ENCODE measurements at regions not wholly inside any gene's neighbourhood (a gene's known extent, or its start where the extent isn't known, plus 50 kb on each side); places are given as distances from the start of the nearest gene placed in this dataset.
A peak's percentile ranks its signal among the peaks of the same experiment; 100 is the strongest.
"Not testable (repeated sequence)": the region's sequence is repeated elsewhere in the genome, so short reads cannot be mapped to it uniquely, and the experiment has no call there.

DNA sequence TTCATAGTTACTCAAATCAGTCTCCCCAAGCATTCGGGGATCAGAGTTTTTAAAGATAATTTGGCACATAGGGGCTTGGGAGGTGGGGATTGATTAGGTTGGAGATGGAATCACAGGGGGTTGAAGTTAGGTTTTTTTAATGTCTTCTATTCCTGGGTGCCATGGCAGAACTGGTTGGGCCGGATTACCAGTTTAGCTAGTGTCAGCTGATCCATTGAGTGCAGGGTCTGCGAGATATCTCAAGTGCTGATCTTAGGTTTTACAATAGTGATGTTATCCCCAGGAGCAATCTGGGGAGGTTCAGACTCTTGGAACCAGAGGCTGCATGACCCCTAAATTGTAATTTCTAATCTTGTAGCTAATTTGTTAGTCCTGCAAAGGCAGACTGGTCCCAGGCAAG, 163.5 kb upstream of the ATP10A start:
- DNase-seq (ENCODE audit: low read depth in 3 of 3) = not testable (repeated sequence)

DNA sequence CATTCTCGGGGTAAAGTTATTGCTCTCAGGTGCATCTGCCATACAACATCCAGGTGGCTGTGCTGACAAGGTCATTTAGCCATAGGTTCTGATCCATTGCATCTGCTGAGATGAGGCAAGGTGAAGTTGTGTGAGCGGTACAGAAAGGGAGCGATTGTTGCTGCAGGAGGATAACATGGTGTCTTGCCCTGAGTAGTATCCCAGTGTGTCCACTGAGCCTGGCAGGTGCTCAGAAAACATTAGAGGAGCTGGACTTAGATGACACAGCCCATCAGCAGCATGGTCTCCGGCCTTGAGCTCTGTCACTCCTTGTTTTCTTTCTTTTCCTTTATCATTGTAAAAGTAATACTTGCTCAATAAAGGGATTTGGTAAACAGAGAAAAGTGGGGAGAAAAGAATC, 161.1 kb upstream of the ATP10A start:
- DNase-seq (ENCODE audit: low read depth in 3 of 3) = no peak

DNA sequence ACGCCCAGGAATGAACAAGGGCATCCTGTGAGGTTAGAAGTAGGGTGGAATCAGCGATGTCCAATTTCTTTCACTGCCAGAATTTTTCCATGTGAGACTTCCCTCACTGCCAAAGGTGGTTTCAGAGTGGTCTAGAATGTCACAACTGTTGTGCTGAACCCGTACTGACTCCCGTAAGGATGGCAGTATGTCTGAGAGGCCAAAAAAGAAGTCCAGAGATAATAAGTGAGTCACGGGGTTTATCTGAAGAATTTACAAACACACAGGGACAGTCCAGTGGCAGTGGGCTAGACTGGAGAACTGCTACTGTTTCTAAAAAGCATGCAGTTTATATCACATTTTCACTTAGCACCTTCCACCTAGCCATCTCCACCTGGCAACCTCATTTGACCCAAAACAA, 160.6 kb upstream of the ATP10A start:
- no peak for DNase-seq (ENCODE audit: low read depth in 3 of 3)

DNA sequence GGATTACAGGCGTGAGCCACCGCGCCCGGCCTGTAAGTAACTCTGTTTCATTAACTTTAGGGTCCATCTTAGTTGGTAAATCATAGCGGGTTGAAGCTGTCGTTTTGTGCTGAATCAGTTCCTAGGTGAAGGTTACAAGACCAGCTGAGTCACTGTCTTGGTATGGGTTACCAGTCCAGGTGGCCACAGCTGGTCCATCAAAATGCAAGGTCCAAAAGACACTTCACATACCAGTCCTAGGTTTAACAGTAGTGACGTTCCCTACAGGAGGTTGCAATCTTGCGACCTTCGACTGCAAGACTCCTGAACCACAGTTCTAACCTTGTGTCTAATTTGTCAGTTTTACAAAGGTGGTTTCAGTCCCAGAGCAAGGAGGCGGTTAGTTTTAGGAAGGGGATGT, 160.1 kb upstream of the ATP10A start:
- DNase-seq (ENCODE audit: low read depth in 3 of 3) = no peak

DNA sequence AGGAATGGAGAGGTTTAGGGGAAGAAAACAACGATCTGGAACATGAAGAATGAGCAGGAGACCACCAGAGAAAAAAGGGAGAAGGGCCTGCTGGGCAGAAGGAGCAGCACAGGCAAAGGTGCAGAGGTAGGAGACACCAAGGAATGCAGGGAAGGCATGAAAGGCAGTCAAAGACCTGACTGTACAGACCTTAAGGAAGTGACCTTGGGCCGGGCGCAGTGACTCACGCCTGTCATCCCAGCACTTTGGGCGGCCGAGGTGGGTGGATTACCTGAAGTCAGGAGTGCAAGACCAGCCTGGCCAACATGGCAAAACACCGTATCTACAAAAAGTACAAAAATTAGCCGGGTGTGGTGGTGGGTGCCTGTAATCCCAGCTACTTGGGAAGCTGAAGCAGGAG, 157.7 kb upstream of the ATP10A start:
- DNase-seq (ENCODE audit: low read depth in 3 of 3) = no peak

DNA sequence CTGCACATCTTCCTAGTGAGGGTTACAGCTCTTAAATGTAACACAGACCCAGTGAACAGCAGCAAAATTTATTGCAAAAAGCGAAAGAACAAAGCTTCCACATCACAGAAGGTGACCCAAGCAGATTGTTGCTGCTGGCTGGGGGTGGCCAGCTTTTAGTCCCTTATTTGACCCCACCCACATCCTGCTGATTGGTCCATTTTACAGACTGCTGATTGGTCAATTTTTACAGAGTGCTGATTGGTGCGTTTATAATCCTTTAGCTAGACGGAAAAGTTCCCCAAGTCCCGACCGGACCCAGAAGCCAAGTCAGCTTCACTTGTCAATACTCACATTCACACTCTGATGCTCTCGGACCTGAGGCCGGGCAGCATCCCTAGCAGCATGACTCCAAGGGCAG, 154.5 kb upstream of the ATP10A start:
- DNase-seq (ENCODE audit: low read depth in 3 of 3) = no peak

DNA sequence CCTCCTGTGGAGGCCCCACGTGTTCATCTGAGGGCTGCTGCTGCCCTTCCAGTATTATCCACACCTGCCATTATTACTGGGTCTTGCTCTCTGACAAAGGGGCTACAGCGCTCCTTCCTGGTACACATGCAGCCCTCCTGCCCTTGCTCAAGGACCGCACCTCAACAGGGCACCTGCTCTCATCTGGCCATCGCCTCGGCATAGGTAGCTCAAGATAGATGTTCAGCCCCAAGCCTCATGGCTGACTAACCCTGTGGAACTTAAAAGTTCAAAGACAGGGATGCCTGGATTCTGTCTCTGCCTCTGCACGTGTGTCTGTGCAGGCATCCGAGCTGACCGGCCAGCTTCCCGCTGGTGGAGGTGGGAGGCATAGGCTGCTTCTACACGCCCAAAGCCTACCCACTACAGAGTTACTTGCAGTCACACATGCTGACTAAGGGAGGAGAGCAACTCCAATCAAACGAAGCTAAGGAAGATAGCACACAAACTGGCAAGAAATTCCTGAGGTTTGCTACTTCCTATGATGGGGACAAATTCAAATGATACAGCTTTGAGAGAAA, 152.5 kb upstream of the ATP10A start:
- no peak for DNase-seq (ENCODE audit: low read depth in 3 of 3)

DNA sequence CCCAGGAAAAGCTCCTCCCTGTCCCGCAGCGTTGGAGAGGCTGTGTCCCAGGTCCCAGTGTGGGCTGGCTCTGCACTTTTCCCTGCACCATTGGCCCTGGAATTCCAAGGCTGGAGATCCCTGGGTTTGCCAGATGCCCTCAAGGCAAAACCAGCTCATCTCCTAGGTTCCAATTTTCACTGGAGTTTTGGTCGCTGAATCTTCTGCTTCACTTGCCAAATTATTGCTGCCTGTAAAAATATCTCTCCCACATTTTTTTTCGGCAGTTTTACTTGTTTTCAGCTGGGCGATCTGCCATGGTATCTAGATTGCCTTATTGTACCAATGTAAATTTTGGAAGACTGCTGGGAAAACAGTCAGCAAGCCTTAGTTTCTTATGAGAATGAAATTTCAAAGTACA, 150.9 kb upstream of the ATP10A start:
- no peak for DNase-seq (ENCODE audit: low read depth in 3 of 3)

DNA sequence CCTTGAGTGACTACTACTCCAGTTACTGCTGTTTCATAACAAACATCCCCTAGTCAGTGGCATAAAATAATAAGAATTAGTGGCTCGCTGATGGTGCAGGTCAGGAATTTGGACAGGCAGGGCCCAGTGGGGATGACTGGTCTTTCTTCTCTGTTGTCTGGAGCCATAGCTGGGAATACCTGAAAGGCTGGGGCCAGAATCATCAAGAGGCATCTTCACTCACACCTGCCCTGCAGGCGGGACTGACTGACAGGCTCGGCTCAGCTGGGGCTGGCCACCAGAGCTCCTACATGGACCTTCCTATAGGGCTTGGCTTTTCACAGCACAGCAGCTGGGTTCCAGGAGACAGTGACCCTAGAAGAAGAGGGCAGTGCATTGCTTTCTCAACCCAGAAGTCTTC, 148.8 kb upstream of the ATP10A start:
- DNase-seq (ENCODE audit: low read depth in 3 of 3) = no peak

DNA sequence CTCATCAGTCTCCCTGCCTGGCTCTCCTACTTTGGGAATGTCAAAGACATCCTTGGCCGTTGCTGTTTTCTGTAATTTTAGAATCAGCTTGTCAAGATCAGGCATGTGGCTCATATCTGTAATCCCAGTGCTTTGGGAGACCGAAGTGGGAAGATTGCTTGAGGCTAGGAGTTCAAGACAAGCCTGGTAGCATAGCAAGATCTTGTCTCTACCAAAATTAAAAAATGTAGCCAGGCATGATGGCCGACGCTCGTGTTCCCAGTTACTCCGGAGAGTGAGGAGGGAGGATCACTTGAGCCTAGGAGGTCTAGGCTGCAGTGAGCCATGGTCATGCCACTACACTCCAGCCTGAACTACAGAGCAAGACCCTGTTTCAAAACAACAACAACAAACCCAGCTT, 144.0 kb upstream of the ATP10A start:
- no peak for DNase-seq (ENCODE audit: low read depth in 3 of 3)

DNA sequence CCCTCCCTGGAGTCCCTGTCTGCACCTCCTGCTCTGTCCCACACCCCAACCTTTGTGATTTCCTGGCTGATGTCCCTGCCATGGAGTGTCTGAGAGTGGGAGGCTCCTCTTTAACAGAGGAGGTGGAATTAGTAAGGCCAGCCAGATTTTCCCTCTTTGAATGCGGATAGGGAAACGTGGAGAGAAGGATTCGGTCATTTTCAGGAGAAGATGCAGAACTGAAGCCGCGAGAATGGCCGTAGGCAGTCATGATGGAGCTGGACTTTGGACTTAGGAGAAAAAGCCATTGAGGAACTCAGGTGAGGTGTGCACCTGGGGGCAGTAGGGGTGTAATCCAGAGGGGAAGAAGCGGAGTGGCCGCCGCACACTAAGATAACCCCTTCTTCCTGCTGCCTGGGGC, 138.1 kb upstream of the ATP10A start:
- no peak for DNase-seq (ENCODE audit: low read depth in 3 of 3)

DNA sequence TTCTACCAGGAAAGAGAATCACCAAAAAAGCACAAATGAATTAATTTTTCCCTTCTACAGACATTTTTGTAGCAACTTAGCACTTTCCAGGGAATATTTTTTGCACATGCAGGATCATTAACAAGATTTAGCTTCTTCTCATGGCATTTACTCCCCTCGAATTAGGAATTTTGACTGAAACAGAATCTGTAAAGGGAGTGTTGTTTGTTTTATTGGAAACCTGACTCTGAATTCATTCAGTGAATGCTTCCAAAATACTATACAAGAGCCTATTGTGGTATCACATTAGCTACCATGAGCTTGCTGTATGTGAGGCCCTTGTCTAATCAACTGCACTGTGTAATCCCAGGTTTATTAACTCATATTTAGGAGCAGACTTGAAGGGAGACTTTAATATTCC, 130.4 kb upstream of the ATP10A start:
- no peak for DNase-seq (ENCODE audit: low read depth in 3 of 3)

DNA sequence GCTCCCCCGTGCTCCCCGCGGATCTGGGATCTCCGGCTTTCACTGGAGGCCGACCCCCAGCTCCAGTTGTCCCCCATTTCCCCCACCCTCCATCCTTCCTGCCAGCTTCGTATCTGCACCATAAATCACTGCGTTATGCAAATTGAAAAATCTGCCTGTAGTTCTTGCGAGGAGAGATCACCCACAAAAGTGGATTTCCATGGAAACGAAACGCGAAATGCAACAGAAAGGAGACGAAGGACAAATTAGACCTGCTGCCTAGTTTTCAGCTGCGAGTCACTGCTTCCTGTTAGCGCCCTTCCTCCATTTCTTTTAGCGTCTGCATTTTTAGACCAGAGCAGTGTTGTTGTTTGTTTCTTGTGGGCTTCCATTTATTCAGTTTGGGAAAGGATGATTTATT, 127.1 kb upstream of the ATP10A start:
- no peak for DNase-seq (ENCODE audit: low read depth in 3 of 3)

DNA sequence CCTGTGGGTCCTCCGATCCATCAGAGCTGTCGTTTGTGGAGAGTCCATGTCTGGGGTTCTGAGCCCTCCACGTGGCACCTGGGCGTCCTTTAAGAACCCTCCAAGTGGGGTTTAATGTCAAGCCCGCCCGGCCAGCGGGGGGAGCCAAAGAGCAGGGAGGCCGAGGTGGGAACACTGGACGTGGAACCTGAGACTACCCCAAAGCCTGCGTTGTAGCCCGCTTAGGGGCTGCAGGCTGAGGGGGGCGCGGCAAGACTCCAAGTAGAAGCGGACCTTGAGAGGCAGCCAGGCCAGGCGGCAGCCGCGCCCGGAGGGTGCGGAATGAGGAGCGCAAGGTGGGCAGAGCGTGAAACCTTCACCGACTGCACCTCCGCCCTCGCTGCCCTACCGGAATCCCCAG, 126.2 kb upstream of the ATP10A start:
- peak in 1 of 3 experiments; percentile 14 for DNase-seq (ENCODE audit: low read depth in 3 of 3)

DNA sequence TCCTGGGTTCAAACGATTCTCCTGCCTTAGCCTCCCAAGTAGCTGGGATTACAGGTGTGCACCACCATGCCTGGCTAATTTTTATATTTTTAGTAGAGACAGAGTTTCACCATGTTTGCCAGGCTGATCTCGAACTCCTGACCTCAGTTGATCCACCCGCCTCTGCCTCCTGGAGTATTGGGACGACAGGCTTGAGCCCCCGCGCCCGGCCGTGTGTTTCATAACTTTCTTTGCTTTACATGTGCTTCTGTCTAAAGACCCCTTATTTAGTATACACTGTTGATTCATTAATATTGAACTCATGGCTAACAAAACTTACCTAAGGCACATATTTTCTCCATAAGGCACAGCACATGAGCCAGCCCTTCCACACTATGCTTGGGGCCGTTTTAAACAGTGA, 125.6 kb upstream of the ATP10A start:
- DNase-seq (ENCODE audit: low read depth in 3 of 3) = not testable (repeated sequence)

DNA sequence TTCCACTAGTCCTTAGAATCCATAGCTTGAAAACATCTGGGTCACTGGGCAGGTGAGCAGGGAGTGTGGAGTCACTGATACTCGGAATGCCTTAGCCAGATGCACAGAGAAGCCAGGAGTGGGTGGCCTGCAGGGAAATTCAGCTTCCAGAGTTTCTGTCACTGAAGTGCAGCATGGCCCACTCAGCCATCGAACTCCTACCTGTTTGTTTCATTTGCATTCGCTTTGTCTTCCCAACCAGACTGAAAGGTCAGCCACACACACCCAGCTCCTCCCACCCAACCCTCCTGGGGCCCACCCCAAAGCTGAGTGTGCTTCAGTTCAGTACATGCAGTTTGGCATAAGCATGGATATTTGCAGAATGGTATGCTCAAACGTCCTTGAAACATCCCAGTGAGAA, 124.5 kb upstream of the ATP10A start:
- DNase-seq (ENCODE audit: low read depth in 3 of 3) = no peak

DNA sequence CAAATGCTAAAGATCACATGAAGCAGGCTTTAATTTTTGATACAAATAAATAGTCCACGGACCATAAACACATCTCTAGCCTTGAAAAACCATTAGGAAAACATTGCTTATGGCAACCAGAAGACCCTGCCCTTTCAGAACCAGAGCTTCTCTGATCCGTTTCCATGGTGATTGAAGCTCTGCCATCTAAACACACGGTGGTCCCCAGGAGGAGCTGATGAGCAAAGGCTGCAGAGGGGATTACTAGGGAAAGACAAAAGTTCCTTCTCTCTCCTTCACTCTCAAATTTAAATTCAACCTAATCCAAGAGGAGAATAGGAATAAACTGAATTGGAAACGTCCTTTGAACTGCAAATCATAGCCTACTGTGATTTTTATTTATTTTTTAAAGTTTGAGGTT, 122.0 kb upstream of the ATP10A start:
- DNase-seq (ENCODE audit: low read depth in 3 of 3) = no peak

DNA sequence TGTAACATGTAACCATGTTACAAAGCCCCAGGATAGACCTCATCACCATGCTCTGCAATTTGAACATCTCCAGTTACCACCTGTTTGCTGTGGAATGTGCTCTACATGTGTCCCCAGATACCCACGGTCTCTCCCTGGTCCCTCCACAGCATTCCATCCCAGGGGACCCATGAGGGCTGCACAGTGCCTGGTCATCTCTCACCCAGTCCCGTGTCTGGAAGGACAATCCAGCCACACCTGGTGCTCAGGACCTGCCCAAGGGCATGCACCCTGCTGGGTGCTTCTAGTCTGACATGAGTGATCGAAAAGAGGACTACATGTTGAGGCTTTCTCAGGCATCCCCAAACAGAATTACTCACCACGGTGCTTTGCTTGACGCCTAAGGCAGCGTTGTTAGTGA, 119.6 kb upstream of the ATP10A start:
- DNase-seq (ENCODE audit: low read depth in 3 of 3) = no peak

DNA sequence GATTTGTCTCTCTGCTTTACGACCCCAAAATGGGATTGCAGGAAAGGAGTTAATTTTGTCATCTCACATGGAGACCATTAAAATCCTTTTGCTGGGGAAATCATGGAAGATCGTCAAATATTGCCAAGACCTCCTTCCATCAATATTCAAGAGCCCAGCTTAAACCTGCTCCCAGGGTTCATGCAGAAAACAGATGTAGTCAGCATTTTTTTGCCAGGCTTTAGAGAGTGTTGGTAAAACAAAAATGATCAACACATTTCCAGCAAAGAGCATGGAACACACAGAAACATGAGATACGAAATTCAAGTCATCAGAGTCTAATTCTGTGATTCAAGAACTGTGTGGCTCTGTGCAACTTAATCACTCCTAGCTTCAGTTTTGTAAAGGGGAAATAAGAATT, 118.0 kb upstream of the ATP10A start:
- DNase-seq (ENCODE audit: low read depth in 3 of 3) = no peak

DNA sequence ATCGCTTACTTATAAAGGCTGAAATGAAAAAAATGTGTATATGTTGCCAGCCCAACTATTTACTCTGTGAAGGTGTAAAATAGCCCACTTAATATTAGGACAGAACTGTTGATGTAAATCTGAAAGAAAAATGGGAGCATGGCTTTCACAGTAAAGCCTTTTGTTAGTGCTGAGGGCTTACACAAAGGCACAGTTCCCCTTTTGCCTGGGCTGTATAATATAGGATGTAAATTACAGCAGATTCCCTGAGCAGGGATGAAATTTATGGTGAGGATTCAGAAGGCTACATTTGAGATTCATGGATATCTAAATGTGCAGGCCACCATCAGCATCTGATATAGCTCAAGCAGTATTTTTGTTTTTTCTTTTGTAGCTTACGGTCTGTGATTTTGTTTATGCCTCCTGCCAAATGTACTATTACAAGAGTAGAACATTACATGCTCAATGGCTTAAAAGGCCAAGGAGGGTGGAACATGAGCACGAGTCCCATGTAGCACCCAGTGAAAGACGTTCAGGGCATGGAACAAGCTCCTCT, 109.1 kb upstream of the ATP10A start:
- no peak for DNase-seq (ENCODE audit: low read depth in 3 of 3)

DNA sequence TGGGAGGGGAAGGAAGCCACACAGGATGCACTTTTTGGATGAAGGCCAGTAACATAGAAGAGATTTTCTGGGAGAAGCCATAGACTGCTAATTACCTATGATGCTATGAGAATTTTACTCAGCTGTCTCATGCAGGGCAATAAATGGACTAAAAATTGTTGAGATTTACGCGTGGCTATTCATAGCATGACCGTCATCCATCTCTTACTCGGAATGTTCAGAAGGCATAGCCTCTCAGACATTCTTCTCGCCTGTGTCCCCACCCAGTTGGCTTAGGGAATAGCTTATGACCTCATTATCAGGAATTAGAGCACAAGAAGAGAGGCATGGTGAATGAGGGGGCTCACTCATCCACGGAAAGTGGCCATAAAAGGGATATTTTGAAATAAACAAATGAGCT, 107.9 kb upstream of the ATP10A start:
- DNase-seq (ENCODE audit: low read depth in 3 of 3) = no peak

DNA sequence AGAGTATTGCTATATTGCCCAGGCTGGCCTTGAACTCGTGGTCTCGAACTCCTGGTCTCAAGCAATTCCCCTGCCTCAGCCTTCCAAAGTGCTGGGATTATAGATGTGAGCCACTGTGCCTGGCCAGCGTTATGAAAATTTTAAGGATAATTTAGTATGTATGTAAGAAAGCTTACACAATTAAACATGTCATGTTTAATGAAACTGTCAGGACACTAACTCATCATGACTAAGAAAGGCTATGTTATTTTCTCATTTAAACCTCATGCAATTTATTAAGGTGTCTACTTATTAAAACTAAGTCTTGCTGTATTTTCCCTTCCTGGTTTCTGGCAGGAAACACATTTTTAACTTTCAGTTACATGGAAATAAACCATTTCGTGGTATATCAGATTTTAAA, 106.8 kb upstream of the ATP10A start:
- DNase-seq (ENCODE audit: low read depth in 3 of 3) = no peak

DNA sequence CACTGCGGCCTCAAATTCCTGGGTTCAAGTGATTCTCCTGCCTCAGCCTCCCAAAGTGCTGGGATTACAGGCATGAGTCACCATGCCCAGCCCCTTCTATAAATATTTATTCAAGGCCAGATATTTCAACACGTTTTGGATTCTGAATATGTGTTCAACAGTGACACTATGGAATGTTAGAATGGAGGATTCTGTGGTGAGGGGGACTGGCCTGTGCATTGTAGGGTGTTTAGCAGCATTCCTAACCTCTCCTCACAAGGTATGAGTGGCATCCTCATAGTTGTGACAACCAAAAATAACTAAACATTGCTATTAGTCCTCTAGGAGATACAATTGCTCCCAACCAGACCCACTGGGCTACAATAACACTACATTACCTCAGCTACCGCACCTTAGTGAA, 104.0 kb upstream of the ATP10A start:
- no peak for DNase-seq (ENCODE audit: low read depth in 3 of 3)

DNA sequence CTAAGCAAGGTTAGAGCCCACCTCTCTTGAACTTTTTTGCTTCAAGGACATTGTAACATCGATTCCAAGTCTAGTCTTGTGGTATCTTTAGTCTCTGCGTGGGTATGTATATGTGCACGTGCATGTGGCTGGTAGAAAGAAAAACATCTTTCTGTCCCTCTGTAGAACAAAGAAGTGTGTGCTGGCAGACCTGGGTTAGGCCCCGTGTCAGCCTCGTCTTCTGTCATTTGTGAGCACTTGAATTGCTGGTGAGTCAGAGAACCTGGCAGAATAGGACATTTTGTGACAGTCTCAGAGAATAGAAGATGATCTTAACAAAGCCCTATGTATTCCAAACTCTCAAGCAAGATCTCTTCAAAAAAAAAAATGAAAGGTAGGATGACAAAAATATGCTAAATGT, 102.2 kb upstream of the ATP10A start:
- no peak for DNase-seq (ENCODE audit: low read depth in 3 of 3)

DNA sequence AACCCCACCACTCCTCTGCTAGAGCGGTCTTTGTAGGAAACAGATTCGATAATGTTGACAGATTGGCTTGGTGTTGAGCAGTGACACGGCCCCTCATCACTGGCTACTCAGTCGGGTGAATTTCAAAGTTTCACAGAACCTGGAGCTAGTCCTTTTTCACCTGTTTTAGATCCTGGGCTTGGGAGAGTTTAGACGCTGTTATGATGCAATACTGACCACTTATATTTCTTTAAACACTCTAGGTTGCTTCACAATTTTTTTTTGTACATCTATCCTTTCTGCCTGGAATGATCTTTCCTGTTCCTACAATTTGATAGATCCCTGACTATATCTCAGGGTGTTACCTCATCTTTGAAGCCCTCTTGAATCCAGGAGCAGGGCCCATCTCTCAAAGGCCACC, 97.1 kb upstream of the ATP10A start:
- DNase-seq (ENCODE audit: low read depth in 3 of 3) = no peak
